ENCODE measurements at regions not wholly inside any gene's neighbourhood (a gene's known extent, or its start where the extent isn't known, plus 50 kb on each side); places are given as distances from the start of the nearest gene placed in this dataset.

DNA sequence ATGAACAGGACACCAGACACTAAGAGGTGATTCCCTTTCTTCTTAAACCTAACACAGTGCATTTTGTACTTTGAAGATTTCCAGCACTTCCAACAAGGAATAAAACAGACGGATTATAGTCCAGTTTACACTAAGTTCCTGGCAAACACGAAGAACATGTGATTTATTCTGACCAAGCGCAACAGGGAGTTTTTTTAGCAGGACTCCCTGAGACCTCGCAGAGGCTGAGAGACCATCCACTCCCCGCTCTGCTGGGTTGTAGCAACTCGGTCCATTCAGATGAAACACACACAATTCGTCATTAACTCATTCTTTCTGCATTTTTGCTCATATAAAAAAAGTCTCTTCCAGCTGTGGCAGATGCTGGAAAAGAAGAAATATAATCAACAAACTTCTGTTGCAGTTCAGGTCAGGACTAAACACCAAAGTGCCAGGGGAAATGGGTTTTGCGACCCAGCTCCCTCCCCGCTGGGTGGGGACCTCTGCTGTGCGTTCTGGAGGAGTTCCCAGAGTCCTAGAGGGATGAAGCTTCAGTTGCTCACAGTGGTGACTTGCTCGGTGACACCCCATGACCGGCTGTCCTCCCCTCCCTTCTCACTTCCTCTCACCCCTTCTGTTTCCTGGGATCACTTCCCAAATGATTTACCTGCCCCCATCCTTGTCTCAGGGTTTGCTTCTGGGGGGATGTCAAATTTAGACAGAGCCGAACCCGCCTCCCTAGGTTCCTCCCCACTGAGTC is 52.5 kb downstream of the KCNF1 start:
- DNase-seq, result no peak

DNA sequence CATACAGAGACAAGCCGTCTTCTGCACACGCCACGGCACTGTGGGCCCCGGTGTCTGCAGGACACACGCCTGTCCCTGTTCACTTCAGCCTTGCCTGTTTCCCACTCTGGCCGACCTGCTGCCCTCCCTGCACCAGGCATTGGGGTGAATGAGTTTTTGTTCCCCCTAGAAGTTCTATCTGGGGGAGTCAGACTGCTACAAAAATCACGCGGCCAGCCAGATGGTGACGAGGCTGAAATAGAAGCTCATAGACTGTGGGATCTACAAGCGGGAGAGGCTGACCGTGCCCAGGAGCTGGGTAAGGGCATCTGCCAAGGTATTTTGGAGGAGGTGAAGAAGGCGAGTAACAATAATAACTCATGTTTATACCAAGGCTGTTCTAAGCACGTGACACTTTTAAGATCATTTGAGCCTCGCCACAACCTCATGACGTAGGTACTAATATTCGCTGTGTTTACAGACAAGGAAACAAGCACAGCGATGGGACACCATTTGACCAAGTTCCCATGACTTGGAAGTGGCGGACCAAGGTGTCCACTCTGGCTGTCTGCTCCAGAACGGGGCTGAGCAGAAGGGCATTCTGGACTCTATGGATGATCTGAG is 53.6 kb downstream of the KCNF1 start:
- no peak for DNase-seq

DNA sequence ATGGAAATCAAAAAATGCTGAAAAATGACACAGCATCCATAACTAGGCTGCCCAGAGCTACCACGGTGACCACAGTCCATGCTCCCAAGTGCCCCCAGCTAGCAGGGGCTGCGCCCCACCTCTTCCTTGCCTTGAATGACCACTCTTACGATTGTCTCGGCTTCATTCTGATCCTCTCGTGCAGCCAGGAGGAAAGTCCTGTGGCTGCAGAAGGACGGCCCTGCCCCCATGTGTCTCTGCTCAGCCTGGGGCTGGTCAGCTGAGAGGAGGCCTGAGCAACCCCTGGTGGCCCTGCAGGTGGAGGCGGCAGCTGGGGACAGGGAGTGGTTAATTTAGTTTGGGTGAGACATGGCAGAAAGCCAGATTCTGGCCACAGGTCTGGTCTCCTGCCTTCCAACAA is 54.3 kb downstream of the KCNF1 start:
- DNase-seq, result no peak

DNA sequence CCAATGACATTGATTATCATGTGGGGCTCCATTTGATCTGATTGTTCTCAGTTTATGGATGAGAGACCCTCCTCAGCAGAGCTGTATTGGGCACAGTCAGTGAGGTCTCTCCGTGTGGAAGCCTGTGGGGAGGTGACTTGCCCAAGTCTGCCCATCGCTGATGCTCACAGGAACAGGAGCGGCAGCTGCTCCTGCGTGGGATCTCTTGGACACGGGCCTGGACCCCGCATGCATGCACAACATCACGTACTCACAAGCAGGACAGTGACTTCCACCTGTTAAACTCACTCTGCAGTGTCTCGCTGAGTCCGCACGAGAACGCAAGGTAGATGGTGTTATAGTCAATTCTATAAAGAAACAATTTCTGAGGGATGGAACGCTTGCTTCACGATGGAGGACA is 55.0 kb downstream of the KCNF1 start:
- no peak for DNase-seq

DNA sequence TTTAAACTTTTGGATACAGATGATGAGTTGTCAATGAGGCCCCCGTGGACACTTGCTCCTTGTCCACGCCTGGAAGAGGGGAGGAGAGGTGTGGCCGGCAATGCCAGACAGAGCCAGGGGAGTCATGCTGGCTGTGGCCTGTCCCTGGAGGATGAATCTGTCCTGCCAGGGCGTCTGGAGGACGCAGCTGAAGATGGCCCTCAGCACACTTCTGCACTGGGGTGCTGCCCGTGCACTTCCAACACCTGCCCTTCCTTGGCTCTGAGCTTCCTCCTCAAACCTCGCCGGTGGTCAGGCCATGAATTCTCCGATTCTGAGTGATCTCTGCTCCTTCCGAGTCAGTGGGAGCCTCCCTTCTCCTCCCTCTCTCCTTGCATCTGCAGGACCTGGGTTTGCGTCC is 56.4 kb downstream of the KCNF1 start:
- DNase-seq, result no peak

DNA sequence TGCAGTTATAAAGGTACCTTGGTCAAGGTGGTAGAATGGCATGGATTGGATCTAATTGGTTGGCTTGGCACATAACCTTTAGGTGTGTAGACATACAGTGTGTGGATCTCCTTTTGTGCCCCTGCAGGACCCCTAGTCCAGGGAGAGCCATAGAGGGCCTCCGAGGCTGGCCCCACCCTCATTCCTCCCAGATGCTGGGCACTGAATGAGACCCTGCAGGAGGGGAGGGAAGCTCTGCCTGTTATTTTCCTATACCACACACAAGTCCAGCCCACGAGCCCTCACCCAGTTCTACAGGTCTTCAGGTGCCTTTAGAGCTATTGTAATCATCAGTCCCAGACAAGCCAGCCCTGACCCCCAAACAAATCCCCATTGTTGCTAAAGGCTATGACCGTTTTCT is 58.9 kb downstream of the KCNF1 start:
- no peak for DNase-seq

DNA sequence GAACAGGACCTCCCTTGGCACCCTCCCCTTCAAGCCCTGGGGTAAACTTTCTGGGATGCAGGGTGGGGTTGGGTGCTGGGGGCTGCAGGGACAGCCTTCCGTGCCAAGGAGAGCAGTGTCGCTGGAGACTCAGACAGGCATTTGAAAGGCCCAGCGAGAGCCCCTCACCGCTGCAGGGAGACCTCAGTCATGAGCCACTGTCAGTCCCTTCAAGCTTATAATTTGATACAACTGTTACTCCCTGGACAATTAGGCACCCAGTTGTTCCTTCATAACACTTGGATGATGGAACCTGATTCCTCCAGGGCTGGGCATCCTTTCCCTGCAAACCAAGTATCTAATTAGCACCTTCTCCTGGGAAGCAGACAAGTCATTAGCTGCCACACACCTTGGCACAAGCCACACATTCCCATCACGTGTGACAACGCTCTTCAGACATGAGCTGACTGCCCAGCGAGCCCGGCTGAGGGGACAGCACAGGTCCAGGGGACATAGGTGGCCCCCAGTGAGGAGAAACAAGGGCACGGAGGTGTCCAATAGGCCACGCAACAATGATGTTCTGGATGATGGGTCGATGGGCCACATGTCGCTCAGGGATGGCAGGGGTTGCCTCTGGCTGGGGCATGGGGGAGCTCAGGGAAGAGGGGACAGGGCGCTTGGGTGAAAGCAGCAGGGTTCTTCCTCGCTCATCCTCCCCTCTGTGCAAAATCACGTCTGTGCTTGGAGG is 59.6 kb downstream of the KCNF1 start:
- DNase-seq, result no peak

DNA sequence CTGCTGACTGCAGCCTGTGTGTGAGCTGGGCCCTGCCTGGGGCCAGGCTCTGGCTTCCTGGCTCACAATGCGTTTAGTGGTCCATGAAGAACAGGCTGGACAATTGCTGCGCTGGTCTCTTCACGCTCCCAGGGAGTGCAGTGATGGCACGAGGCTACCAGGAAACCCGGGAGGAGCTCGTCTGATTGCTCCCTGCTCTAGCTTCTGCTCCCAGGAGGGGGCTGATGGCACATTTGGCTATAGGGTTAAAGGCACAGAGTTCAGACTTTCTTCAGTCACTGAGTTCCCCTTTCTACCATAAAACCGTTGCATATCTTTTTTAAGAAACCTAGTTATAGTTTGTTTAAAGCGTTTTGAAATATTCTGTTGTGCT is 60.1 kb downstream of the KCNF1 start:
- DNase-seq, result no peak

DNA sequence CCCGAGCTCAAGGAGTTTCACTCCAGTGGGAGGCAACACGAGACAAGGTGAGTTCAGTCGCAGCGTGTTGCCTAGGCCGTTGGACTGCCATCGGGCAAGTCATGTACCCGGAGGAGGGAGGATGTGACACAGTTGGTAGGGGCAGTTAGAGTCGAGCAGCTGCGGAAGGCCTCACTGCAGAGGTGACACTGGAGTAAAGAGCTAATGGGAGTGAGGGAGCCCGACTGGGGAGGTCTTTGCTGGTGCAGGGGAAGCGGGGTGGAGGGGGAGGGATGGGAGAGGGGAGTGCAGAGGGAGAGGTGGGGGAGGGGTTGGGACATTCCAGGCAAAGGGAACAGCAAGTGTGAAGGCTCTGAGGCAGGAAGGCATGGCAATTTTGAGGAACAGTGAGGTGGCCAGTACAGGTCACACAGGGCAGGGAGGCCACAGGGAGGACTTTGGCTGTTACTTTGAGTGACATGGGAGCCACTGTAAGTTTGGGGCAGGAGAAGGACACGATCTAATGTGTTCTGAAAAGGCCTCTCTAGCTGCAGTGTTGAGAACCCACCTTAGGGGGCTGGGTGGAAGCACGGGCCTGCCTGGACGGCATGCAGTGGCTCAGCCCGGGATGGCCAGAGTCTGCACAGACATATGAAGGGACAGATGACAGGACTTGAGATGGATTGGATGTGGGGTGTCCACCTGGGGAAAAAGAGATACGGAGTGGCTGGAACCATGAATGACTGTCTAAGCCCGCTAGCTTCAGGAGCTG is 61.1 kb downstream of the KCNF1 start:
- no peak for DNase-seq

DNA sequence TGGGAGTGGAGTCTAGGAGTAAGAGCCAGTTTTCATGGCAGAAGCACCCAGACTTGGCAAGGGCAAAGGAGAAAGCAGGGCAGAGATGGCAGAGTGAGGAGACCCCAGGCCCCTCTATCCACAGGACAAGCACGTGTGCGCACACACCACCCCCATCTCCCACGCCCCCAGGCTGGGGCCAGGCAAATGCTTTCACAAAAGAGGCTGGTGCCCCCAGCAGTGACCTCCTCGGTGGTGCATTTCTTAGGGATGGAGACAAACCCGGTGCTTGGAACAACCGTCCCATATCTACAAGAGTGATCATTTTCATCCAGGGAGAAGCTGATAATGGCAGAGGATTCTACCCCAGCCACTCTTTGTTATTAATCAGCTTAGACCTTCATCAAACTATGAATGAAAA is 62.0 kb downstream of the KCNF1 start:
- no peak for DNase-seq

DNA sequence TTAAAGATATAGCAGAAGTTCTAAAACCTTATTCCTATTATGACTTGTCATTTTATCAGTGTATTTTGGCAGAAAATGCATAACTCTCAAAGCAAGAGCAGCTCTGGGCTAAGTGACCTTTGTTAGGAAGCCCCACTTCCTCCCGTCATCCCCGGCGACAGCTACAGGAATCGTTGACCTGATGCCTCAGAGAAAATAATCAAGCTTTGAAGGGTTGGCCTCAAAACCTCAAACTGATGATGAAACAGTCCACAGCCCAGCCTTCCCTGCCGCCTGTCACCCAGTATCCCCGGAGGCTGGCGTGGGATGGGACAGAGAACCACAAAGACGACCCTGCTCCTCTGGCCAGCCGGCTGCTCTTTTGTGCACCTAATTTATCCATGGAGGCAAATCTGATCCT is 65.3 kb downstream of the KCNF1 start:
- DNase-seq, result no peak

DNA sequence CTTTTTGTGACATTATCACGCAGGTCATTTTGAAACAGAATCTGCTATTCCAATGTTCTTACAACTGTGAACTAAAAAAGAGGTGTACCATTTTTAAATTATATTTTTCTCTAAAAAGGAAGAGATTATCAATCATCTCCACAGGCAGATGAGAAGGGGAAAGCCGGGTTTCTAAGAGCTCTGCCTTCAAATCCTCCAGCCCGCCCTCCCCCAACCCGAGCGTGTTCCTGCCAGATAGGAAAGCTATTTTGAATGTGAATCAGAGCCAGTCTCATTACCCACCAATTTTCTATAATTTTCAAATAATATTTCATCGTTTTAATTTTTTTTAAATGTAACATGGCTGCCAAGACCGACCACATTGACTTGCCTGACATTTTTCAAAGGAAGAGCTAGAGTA is 65.9 kb downstream of the KCNF1 start:
- no peak for DNase-seq

DNA sequence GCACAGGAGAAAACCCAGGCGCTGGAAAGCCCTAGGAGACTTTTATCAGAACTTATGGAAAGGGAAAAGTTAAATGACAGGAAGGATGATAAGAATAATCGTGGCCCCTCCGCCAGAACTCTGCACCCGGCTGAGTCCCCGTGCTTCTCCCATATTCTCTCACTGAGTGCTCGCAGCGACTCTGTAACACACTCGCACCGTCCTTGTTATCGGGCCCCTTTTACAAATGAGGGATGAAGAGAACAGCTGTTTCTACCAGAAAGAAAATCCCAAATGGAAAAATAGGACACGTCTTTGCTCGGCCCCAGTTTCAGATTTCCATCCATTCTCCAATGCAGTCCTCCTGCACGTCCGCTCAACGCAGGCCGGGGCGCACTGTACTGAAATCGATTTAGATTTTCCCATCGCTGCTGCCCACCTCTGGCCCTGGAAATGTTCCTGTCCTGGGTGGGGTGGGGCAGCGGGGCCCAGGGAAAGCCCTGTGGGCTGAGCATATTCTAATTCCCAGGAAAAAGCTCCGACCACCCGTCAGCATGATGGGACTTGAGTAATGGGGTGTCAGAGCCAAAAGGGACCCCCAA is 66.4 kb downstream of the KCNF1 start:
- DNase-seq, result no peak

DNA sequence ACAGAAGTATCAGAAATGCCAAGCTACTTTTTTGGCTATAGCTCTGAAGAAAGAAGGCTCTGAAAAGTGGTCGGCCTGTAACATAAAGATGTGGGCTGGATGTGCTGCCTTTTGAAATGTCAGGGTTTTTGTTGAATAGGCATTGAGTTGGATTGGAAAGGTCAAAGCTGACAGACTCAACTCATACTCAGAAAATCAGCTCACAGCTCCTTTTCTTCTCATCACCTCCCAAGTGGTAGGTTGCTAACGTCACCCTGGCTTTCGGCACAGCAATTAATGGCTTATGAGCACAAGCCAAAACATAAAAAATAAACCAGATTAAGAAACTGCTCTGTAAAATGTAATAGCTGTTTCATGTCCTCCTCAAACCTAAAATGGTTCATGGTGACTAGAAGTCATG is 68.3 kb downstream of the KCNF1 start:
- DNase-seq, result no peak

DNA sequence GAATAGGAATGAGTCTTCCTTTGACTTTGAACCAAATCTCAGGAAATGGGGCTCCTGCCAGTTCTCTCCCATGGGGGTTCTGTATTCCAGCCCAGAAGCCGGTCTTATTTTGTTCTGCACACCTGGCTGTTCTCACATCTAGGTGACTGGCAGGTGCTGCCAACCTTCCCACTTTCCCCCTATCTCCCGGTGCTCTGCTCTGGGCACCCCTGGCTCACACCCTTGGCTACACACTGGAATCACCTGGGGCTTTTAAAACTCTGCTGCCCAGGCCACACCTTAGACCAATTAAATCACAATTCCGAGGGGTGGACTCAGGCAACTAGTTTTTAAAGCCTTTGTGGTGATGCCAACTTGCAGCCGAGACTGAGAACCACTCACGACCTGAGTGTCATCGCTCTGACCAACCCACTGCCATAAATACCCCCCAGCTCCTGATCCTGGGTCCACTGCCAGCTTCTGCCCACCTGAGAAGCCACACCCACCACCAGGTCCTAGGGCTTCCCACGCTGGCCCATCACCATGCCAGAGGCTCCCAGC is 69.2 kb downstream of the KCNF1 start:
- no peak for DNase-seq

DNA sequence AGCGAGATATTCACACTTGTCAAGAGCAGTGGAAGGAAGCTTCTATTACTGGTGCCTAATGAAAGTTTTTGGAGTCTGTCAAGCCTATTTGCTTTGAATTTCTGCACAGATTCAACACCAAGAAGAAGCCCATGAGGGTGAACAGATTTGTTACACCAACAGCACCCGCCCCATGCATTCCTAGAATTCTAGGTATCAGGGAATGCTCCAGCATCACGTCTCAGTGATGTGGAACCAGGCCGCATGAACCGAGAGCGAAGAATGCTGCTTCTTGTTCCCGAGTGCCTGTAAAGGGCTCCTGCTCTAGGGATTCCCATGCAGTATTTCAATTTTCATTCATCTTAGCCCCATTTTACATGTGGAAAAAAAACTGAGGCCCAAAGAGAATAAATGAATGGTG is 69.7 kb downstream of the KCNF1 start:
- DNase-seq, result no peak

DNA sequence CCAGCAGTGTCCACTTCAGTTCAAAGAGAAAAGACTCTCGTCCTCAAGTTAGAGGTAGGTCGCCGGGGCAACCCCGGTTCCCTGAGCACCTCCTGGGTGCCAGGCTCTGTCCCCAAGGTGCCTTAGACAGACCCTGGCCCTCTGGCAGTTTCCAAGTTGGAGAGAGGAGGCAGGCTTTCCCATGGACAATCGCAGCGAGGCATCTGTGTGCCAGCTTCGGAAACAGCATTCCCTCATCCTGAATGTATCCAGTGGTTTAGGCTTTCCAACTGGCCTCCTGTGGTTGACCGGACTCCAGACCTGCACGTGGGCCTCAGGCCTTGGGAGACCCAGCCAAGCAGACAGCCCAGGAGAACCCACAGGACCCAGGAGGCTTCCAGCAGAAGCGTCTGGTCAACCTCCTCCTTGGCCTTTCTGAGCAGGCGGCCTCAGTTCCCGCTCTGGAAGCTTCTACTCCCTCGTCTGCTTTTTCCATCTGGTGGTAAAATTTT is 70.3 kb downstream of the KCNF1 start:
- DNase-seq, result no peak

DNA sequence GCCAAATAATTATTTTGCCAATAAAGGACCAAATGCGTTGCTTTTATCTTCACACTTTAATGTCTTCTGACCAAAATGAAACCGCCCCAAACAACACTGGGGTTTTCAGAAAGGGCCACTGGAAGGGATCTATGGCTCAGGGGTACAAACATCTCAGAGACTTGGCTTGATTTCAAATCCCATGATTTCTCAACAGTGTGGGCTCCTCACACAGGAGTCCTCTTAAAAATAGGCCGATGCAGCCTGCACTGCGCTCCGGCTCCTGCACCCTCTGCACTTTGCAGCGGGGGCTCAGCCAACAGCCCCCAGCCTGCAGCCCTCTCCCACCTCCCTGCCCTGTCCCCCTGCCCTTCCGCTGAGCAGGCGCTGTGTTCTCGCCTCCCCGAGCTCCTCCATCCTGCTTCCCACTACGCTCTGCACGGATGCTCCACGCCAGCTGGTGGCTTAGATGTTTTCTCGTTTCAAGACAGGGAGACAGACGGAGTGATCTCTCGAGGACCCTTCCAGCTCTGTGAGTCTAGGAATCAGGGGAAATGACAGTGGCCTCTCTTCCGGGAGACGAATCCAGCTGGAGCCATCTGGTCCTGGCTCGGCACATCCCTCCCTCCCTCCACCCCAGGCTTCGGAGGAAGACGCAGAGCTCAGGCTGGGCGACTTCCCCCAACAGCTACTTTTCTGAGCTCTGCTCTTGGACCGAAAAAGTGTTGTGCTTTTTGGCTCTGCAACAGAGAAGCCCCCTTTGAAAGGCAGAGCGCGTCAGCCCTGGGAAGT is 71.4 kb downstream of the KCNF1 start:
- DNase-seq, result no peak

DNA sequence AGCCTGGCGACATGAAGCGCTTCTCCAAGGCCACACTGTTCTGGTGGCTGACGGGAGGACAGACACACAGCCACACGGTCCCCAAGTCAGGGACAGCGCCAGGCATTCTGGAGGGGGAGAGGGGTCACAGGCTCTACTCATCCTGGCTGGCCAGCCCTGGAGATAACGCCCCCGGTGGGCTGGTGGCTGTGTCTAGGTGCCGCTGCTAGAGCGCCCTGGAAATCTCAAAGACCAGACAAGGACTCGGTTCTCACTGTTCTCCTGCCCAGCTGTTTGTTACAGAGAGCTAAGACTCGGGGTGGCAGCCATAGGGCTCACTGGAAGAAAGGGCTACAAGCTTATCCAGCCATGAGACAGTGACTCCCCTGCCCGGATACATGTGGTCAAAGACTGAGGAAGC is 72.0 kb downstream of the KCNF1 start:
- DNase-seq, result no peak

DNA sequence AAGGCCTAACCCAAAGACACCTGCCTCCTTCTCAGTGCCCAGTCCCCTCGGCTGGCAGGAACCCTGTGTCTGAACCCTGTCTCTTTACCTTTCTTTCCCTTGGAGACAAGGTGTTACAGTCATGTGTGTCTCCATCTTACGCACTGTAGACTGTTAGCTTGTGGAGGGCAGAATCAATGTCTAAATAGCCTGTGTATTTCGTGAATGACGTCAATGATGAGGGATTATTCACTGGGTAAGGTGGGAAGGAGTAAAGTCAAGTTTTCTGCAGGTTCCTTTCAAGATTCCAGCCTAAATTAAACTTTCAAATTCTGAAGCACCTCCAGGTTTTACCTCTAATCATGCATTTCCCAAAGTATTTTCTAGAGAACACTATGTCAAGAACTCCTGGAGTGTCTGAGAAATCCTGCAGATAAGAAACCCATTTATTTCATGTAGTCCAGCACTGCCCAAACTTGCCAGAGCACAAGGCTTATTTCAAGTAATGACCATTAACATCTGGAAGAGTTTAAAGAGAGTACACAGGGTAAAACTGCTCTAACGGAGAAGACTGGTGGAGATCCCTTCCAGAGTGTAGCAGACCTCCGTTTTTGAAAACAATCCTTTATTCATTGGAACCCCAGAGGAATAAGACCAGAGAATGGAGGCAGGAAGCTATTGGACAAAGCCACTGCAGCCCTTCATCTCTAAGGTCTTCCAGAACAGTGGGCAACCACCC is 72.8 kb downstream of the KCNF1 start:
- no peak for DNase-seq

DNA sequence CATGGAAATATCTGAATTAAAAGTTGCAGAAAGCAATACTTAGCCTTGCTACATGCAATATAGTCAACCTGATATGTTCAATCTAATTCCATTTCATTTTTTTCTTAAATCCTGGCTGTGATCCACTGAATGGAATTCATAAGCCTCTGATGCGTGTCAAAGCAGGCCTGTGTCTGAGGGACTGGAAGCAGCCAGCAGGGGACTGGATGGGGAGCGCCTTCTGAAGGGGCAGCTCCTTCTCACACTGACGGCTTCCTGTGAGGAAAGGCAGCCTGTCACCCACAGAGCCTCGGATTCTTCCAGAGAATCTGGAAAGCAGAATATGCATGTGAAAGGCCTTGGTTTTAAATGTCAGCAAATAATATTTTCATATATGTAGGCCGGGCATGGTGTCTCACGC is 73.5 kb downstream of the KCNF1 start:
- no peak for DNase-seq
